Colonic mucosa (tissue), 4 donors: ENCODE measurements at regions not wholly inside any gene's neighbourhood (a gene's known extent, or its start where the extent isn't known, plus 50 kb on each side); places are given as distances from the start of the nearest gene placed in this dataset.
"Not testable (repeated sequence)": the region's sequence is repeated elsewhere in the genome, so short reads cannot be mapped to it uniquely, and the experiment has no call there.

Experiments used
- DNase-seq: peaks from one replicate; pipeline ENCODE4 v3.0.0-alpha.2; 2020
- H3K27ac ChIP-seq: fragments of 200-600 bp; one replicate; pipeline ENCODE4 v1.8.0; 2021
- H3K27me3 ChIP-seq: fragments of 200-600 bp; one replicate; pipeline ENCODE4 v1.8.0; 2021
- H3K36me3 ChIP-seq: fragments of 200-600 bp; one replicate; pipeline ENCODE4 v1.8.0; 2021
- H3K4me1 ChIP-seq: fragments of 200-600 bp; one replicate; pipeline ENCODE4 v1.8.0; 2021; ENCODE audit warnings: mild to moderate bottlenecking
- H3K4me3 ChIP-seq: fragments of 200-600 bp; one replicate; pipeline ENCODE4 v1.8.0; 2021
- H3K9ac ChIP-seq, 2 donors: one replicate each; pipeline ENCODE4 v1.7.0; 2013; ENCODE audit warnings: control low read depth in 2 of 2, low read depth in 2 of 2, low read length in 2 of 2
- H3K9me3 ChIP-seq: fragments of 200-600 bp; one replicate; pipeline ENCODE4 v1.8.0; 2021
- CTCF ChIP-seq: fragments of 200-600 bp; IDR thresholded peaks from one replicate; pipeline ENCODE4 v1.8.0; 2022; ENCODE audit warnings: antibody characterized with exemption, mild to moderate bottlenecking
- intact Hi-C: fragments of 100-400 bp; cut with DNase I; formaldehyde crosslinking; loops from one replicate; pipeline ENCODE4 v1.14.1; 2022
- donor health status: healthy.
- donor health status: DM: no; HTN: no; CAD: no.
- donor health status: DM: no; HTN: no; CAD: no.

GRCh38 chr1:224554620-224555259, 61.4 kb upstream of the CNIH3 start:
- intact Hi-C loops: no loop called here
- Histone ChIP-seq H3K36me3 (no peaks in the 10 kb centered on the region), H3K9ac (no peak overlapping the region), H3K4me1 (no peaks in the 10 kb centered on the region), H3K9me3 (no peaks in the 10 kb centered on the region), H3K27me3 (no peaks in the 10 kb centered on the region), H3K4me3 (no peak overlapping the region), H3K27ac (no peak overlapping the region)
- no peak for TF ChIP-seq CTCF
- no peak for DNase-seq

GRCh38 chr1:224558904-224559303, 57.2 kb upstream of the CNIH3 start:
- TF ChIP-seq CTCF: no peak
- no peak for DNase-seq
- Histone ChIP-seq H3K4me3 (no peak overlapping the region), H3K9me3 (no peaks in the 10 kb centered on the region), H3K27me3 (no peaks in the 10 kb centered on the region), H3K36me3 (no peaks in the 10 kb centered on the region), H3K4me1 (no peaks in the 10 kb centered on the region), H3K27ac (no peak overlapping the region), H3K9ac (no peak overlapping the region)
- intact Hi-C loops: no loop called here

GRCh38 chr1:224559981-224560728, 56.0 kb upstream of the CNIH3 start:
- H3K27me3 ChIP-seq: no peaks in the 10 kb centered on the region
- H3K4me1 ChIP-seq: no peaks in the 10 kb centered on the region
- no peak overlapping the region for H3K9ac ChIP-seq
- no peak for DNase-seq
- no peaks in the 10 kb centered on the region for H3K36me3 ChIP-seq
- H3K9me3 ChIP-seq: no peaks in the 10 kb centered on the region
- no peak overlapping the region for H3K27ac ChIP-seq
- intact Hi-C loops: no loop called here
- TF ChIP-seq CTCF: no peak
- H3K4me3 ChIP-seq: no peak overlapping the region

- H3K27ac ChIP-seq, H3K4me1 ChIP-seq, H3K9ac ChIP-seq, H3K27me3 ChIP-seq, H3K36me3 ChIP-seq, intact Hi-C loops, H3K9me3 ChIP-seq, H3K4me3 ChIP-seq, DNase-seq: not testable (repeated sequence)
Observed at GRCh38 chr1:224562881-224563280, 53.2 kb upstream of the CNIH3 start.

GRCh38 chr1:224563666-224564065, 52.5 kb upstream of the CNIH3 start:
- Histone ChIP-seq H3K9me3 (no peaks in the 10 kb centered on the region), H3K9ac (no peak overlapping the region), H3K4me1 (no peaks in the 10 kb centered on the region), H3K4me3 (no peak overlapping the region), H3K36me3 (no peaks in the 10 kb centered on the region), H3K27ac (no peak overlapping the region), H3K27me3 (no peaks in the 10 kb centered on the region)
- TF ChIP-seq CTCF: no peak
- DNase-seq: no peak
- intact Hi-C loops: no loop called here

- intact Hi-C loops: no loop called here
- Histone ChIP-seq H3K9ac (no peak overlapping the region), H3K4me1 (no peaks in the 10 kb centered on the region), H3K9me3 (no peaks in the 10 kb centered on the region), H3K4me3 (no peak overlapping the region), H3K27me3 (no peaks in the 10 kb centered on the region), H3K27ac (no peak overlapping the region), H3K36me3 (no peaks in the 10 kb centered on the region)
- no peak for TF ChIP-seq CTCF
- DNase-seq: no peak
Observed at GRCh38 chr1:224564454-224565084, 51.5 kb upstream of the CNIH3 start.
